ENCODE measurements at regions not wholly inside any gene's neighbourhood (a gene's known extent, or its start where the extent isn't known, plus 50 kb on each side); places are given as distances from the start of the nearest gene placed in this dataset.

DNA sequence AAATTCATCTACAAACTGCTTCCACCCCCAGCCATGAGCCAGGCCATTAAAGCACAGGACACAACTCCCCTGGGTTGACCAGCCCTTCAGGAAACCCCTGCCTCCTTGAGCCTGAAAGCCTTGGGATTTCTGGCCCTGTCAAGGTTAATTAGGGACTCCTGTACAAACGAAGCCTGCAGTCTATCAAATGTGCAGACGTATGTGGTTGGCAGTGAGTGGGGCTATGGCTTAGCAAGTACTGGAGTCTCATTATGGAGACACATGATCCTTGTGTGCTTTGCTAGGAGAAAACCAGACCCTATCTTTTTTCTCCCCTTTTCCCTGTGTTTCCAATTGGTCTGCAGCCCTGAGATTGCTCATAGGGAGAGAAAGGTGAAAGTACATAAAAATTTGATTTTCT lies 588.3 kb upstream of the USP24 start:
- intact Hi-C loops (cut with DNase I), result no loop called here
- WGBS, result 100% methylated on average over 2 of the region's 2 CpGs

DNA sequence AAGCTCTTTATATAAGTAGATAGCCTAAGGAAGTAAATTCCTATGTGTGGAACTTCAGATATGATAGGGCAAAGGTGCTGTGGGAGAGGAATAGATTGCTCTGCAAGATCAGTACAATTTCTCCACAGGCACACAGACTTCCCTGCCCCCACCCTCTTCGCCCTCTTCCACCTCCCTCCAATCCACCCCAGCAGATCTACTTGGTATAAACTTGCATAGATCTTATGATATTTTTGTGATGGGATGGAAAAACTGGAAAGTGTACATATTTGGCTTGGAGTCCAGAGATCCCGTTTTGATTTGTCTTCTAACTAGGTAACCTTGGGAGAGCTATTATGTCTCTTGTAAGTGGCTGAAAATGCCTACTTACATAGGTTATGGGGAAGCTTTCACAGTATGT lies 586.3 kb upstream of the USP24 start:
- TF ChIP-seq, protein P1, sequence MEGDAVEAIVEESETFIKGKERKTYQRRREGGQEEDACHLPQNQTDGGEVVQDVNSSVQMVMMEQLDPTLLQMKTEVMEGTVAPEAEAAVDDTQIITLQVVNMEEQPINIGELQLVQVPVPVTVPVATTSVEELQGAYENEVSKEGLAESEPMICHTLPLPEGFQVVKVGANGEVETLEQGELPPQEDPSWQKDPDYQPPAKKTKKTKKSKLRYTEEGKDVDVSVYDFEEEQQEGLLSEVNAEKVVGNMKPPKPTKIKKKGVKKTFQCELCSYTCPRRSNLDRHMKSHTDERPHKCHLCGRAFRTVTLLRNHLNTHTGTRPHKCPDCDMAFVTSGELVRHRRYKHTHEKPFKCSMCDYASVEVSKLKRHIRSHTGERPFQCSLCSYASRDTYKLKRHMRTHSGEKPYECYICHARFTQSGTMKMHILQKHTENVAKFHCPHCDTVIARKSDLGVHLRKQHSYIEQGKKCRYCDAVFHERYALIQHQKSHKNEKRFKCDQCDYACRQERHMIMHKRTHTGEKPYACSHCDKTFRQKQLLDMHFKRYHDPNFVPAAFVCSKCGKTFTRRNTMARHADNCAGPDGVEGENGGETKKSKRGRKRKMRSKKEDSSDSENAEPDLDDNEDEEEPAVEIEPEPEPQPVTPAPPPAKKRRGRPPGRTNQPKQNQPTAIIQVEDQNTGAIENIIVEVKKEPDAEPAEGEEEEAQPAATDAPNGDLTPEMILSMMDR (IDR thresholded peaks at IDR 0.05), result no peak
- TF ChIP-seq POLR2A (IDR thresholded peaks at IDR 0.05; ENCODE audit: low read depth), result no peak
- TF ChIP-seq EP300 (IDR thresholded peaks at IDR 0.05), result no peak
- TF ChIP-seq POLR2AphosphoS5 (IDR thresholded peaks at IDR 0.05), result no peak
- H3K4me3 ChIP-seq, result no peak overlapping the region
- peaks cover 0 to 4% (median 0%) of the 10 kb centered on the region in 4 donors for H3K9me3 ChIP-seq
- no peaks in the 10 kb centered on the region for H3K4me1 ChIP-seq
- H3K36me3 ChIP-seq, result no peaks in the 10 kb centered on the region
- H3K27me3 ChIP-seq, result no peaks in the 10 kb centered on the region
- no peak for DNase-seq (ENCODE audit: extremely low spot score)
- no peak overlapping the region for H3K27ac ChIP-seq (replicated peaks in 1 of 4)
- intact Hi-C loops (cut with DNase I), result no loop called here
- WGBS, result 97% methylated on average over 2 of the region's 2 CpGs

More for the DNA sequence above, 588.3 kb upstream of the USP24 start:
- no peak for DNase-seq (ENCODE audit: extremely low spot score)
- Histone ChIP-seq H3K9me3 (peaks cover 0 to 4% (median 0%) of the 10 kb centered on the region in 4 donors), H3K36me3 (no peaks in the 10 kb centered on the region), H3K4me3 (no peak overlapping the region), H3K27me3 (no peaks in the 10 kb centered on the region), H3K4me1 (no peaks in the 10 kb centered on the region), H3K27ac (replicated peaks in 1 of 4) (no peak overlapping the region)
- TF ChIP-seq EP300 (IDR thresholded peaks at IDR 0.05) (no peak), POLR2AphosphoS5 (IDR thresholded peaks at IDR 0.05) (no peak), POLR2A (IDR thresholded peaks at IDR 0.05; ENCODE audit: low read depth) (no peak)
- TF ChIP-seq, protein P1 (IDR thresholded peaks at IDR 0.05), result no peak

GRCh38 chr1:55800503-55800902 lies 585.3 kb upstream of the USP24 start:
- intact Hi-C loops (cut with DNase I), result no loop called here

GRCh38 chr1:55793856-55794255 lies 578.7 kb upstream of the USP24 start:
- no peaks in the 10 kb centered on the region for H3K4me1 ChIP-seq
- intact Hi-C loops (cut with DNase I), result no loop called here
- H3K9me3 ChIP-seq, result no peaks in the 10 kb centered on the region
- H3K4me3 ChIP-seq, result no peak overlapping the region
- WGBS, result 83% methylated on average over 2 of the region's 6 CpGs
- H3K27ac ChIP-seq (replicated peaks in 1 of 4), result no peak overlapping the region
- TF ChIP-seq EP300 (IDR thresholded peaks at IDR 0.05), result no peak
- TF ChIP-seq, protein P1 (IDR thresholded peaks at IDR 0.05), result no peak
- H3K27me3 ChIP-seq, result no peaks in the 10 kb centered on the region
- DNase-seq (ENCODE audit: extremely low spot score), result no peak
- no peaks in the 10 kb centered on the region for H3K36me3 ChIP-seq

More at GRCh38 chr1:55800503-55800902, 585.3 kb upstream of the USP24 start:
- no peak overlapping the region for H3K4me3 ChIP-seq
- H3K9me3 ChIP-seq, result peaks cover 0 to 4% (median 0%) of the 10 kb centered on the region in 4 donors
- DNase-seq (ENCODE audit: extremely low spot score), result no peak
- no peaks in the 10 kb centered on the region for H3K36me3 ChIP-seq
- 25% methylated on average over 1 of the region's 1 CpG for WGBS
- no peaks in the 10 kb centered on the region for H3K4me1 ChIP-seq
- H3K27ac ChIP-seq (replicated peaks in 1 of 4), result no peak overlapping the region
- TF ChIP-seq EP300 (IDR thresholded peaks at IDR 0.05) (no peak), POLR2AphosphoS5 (IDR thresholded peaks at IDR 0.05) (no peak), POLR2A (IDR thresholded peaks at IDR 0.05; ENCODE audit: low read depth) (no peak)
- TF ChIP-seq, protein P1 (IDR thresholded peaks at IDR 0.05), result no peak
- no peaks in the 10 kb centered on the region for H3K27me3 ChIP-seq

GRCh38 chr1:55792870-55793269 lies 577.7 kb upstream of the USP24 start:
- H3K27ac ChIP-seq (replicated peaks in 1 of 4), result no peak overlapping the region
- H3K27me3 ChIP-seq, result no peaks in the 10 kb centered on the region
- no peaks in the 10 kb centered on the region for H3K36me3 ChIP-seq
- no peaks in the 10 kb centered on the region for H3K4me1 ChIP-seq
- no peak overlapping the region for H3K4me3 ChIP-seq
- DNase-seq (ENCODE audit: extremely low spot score), result no peak
- intact Hi-C loops (cut with DNase I), result no loop called here
- no peaks in the 10 kb centered on the region for H3K9me3 ChIP-seq
- TF ChIP-seq POLR2A (IDR thresholded peaks at IDR 0.05; ENCODE audit: low read depth) (no peak), POLR2AphosphoS5 (IDR thresholded peaks at IDR 0.05) (no peak), EP300 (IDR thresholded peaks at IDR 0.05) (no peak)
- TF ChIP-seq, protein P1 (IDR thresholded peaks at IDR 0.05), result no peak
